ENCODE measurements at regions not wholly inside any gene's neighbourhood (a gene's known extent, or its start where the extent isn't known, plus 50 kb on each side); places are given as distances from the start of the nearest gene placed in this dataset.
A peak's percentile ranks its signal among the peaks of the same experiment; 100 is the strongest.

GRCh38 chr7:10412422-10413019 lies 561.2 kb upstream of the PHF14 start:
- H3K4me3 ChIP-seq (ENCODE audit: control insufficient read depth, low read depth, low read length): no peak overlapping the region
- TF ChIP-seq, protein P1, sequence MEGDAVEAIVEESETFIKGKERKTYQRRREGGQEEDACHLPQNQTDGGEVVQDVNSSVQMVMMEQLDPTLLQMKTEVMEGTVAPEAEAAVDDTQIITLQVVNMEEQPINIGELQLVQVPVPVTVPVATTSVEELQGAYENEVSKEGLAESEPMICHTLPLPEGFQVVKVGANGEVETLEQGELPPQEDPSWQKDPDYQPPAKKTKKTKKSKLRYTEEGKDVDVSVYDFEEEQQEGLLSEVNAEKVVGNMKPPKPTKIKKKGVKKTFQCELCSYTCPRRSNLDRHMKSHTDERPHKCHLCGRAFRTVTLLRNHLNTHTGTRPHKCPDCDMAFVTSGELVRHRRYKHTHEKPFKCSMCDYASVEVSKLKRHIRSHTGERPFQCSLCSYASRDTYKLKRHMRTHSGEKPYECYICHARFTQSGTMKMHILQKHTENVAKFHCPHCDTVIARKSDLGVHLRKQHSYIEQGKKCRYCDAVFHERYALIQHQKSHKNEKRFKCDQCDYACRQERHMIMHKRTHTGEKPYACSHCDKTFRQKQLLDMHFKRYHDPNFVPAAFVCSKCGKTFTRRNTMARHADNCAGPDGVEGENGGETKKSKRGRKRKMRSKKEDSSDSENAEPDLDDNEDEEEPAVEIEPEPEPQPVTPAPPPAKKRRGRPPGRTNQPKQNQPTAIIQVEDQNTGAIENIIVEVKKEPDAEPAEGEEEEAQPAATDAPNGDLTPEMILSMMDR (IDR thresholded peaks at IDR 0.05; ENCODE audit: control insufficient read depth, insufficient read depth, low read depth, low read length, missing control alignments): peak; percentile 41
- no peak for DNase-seq (ENCODE audit: low read depth)

DNA sequence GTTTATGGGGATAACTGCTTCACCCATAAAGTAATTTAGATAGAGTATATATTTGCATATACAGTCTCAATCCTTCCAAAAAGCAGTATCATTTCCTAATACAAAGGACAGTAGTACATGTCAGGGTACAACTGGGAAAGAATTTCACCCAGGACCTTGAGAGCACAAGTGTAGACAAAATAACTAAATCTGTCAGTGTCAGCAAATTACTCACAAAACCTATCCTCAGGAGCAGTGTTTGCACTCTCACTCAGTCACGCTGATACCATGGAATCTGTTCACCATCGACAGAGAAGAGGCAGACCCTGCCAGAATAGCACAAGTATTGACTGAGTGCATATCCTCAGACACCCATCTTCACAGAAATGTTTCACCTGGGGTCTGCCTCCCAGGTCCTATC lies 554.7 kb upstream of the PHF14 start:
- no peak for DNase-seq (ENCODE audit: low read depth)
- H3K4me3 ChIP-seq (ENCODE audit: control insufficient read depth, low read depth, low read length): no peak overlapping the region

GRCh38 chr7:10429031-10429430 lies 544.6 kb upstream of the PHF14 start:
- no peak for DNase-seq (ENCODE audit: low read depth)
- no peak overlapping the region for H3K4me3 ChIP-seq (ENCODE audit: control insufficient read depth, low read depth, low read length)
- TF ChIP-seq, protein P1 (IDR thresholded peaks at IDR 0.05; ENCODE audit: control insufficient read depth, insufficient read depth, low read depth, low read length, missing control alignments): no peak

More for the DNA sequence above, 554.7 kb upstream of the PHF14 start:
- TF ChIP-seq, protein P1 (IDR thresholded peaks at IDR 0.05; ENCODE audit: control insufficient read depth, insufficient read depth, low read depth, low read length, missing control alignments): no peak

DNA sequence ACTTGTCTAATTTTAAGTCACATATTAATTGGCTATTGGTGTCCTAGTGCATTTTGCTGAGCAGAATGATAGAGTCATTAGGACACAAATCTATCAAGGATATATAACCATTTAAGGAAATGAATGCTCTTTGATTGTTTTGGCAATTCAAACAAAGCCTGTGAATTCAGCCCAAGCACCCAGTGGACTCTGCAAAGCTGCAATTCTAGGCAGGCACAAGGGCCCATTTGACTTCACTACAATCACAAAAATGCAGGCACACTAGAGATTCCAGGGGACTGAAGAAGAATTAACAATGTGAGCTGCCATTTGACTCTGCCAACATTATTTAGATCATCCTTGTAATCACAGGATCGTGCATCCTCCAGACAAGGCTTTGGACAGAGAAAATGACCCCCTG lies 544.2 kb upstream of the PHF14 start:
- no peak for DNase-seq (ENCODE audit: low read depth)
- TF ChIP-seq, protein P1 (IDR thresholded peaks at IDR 0.05; ENCODE audit: control insufficient read depth, insufficient read depth, low read depth, low read length, missing control alignments): no peak
- H3K4me3 ChIP-seq (ENCODE audit: control insufficient read depth, low read depth, low read length): no peak overlapping the region

- H3K4me3 ChIP-seq (ENCODE audit: control insufficient read depth, low read depth, low read length): no peak overlapping the region
- DNase-seq (ENCODE audit: low read depth): no peak
- TF ChIP-seq, protein P1 (IDR thresholded peaks at IDR 0.05; ENCODE audit: control insufficient read depth, insufficient read depth, low read depth, low read length, missing control alignments): no peak
These were observed 537.4 kb upstream of the PHF14 start for GRCh38 chr7:10436302-10436701.

DNA sequence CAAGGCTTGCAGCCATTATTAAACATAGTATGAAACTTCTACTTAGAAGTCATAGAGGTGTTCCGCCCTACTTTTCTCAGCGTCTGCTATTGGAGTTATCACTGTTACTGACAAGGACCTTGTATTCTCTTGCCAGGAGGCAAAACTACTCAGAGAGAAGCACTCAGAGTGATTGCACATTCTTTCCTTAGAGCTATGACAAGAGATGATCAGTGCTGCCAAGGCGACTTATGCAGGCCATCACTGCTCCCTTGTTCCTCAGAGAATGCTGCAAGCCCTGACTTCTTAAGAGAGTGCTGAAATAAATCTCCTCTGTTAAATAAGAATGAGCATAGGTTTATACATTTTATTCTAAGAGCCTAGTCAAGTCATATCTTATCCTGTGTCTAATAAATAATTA lies 534.6 kb upstream of the PHF14 start:
- no peak overlapping the region for H3K4me3 ChIP-seq (ENCODE audit: control insufficient read depth, low read depth, low read length)
- no peak for DNase-seq (ENCODE audit: low read depth)
- TF ChIP-seq, protein P1 (IDR thresholded peaks at IDR 0.05; ENCODE audit: control insufficient read depth, insufficient read depth, low read depth, low read length, missing control alignments): no peak

All from AG09309 (cell line).